Thyroid gland (tissue), 4 donors: ENCODE measurements at regions not wholly inside any gene's neighbourhood (a gene's known extent, or its start where the extent isn't known, plus 50 kb on each side); places are given as distances from the start of the nearest gene placed in this dataset.

Experiments used
- CTCF ChIP-seq, 6 experiments: fragments of 200-600 bp in 3 of 6; fragments of 450-650 bp in 3 of 6; sonication (generic) in 3 of 6; IDR thresholded peaks; one replicate each; pipeline ENCODE4 v1.5.1; 2016 to 2019; ENCODE audit warnings: antibody characterized with exemption in 6 of 6, mild to moderate bottlenecking in 2 of 6, inconsistent platforms in 1 of 6, moderate library complexity in 1 of 6
- POLR2A ChIP-seq, 2 donors: fragments of 450-650 bp; IDR thresholded peaks; one replicate each; pipeline ENCODE4 v1.6.1; 2017; ENCODE audit warnings: antibody characterized with exemption in 2 of 2, mild to moderate bottlenecking in 2 of 2, moderate library complexity in 1 of 2

GRCh38 chr12:105588106-105588505 lies 257.6 kb downstream of the C12orf75 start:
- TF ChIP-seq CTCF (IDR thresholded peaks at IDR 0.05) (no peak), POLR2A (IDR thresholded peaks at IDR 0.05) (no peak)
